GM23338 (cell line): ENCODE measurements at regions not wholly inside any gene's neighbourhood (a gene's known extent, or its start where the extent isn't known, plus 50 kb on each side); places are given as distances from the start of the nearest gene placed in this dataset.

Source experiments
- ATAC-seq: fragments of 200-7000 bp; cut with Tn5 transposase; 3 replicates; pipeline ENCODE4 v1.9.1; 2020
- DNase-seq: peaks from one replicate; pipeline ENCODE4 v3.0.0-alpha.2; 2015; ENCODE audit warnings: low spot score
- H2AFZ ChIP-seq: fragments of 200-600 bp; sonication (generic); 2 replicates; pipeline ENCODE4 v1.8.0; 2016; ENCODE audit warnings: antibody characterized with exemption, mild to moderate bottlenecking, moderate library complexity
- H3F3A ChIP-seq: fragments of 200-600 bp; sonication (generic); replicated peaks from 2 replicates; pipeline ENCODE4 v1.8.0; 2017; ENCODE audit warnings: antibody characterized with exemption, mixed run types, low read depth
- H3K27ac ChIP-seq: fragments of 200-600 bp; sonication (generic); 2 replicates; pipeline ENCODE4 v1.6.1; 2016; ENCODE audit warnings: low read depth
- H3K27me3 ChIP-seq: fragments of 200-600 bp; sonication (generic); 2 replicates; pipeline ENCODE4 v1.8.0; 2016; ENCODE audit warnings: mild to moderate bottlenecking, mixed run types, moderate library complexity; ENCODE audit not compliant: insufficient read depth
- H3K36me3 ChIP-seq: fragments of 200-600 bp; sonication (generic); 2 replicates; pipeline ENCODE4 v1.8.0; 2016; ENCODE audit warnings: mild to moderate bottlenecking; ENCODE audit not compliant: insufficient read depth
- H3K4me1 ChIP-seq: fragments of 200-600 bp; sonication (generic); 2 replicates; pipeline ENCODE4 v1.8.0; 2016; ENCODE audit warnings: mild to moderate bottlenecking, moderate library complexity; ENCODE audit not compliant: insufficient read depth
- H3K4me2 ChIP-seq: fragments of 200-600 bp; sonication (generic); 2 replicates; pipeline ENCODE4 v1.7.1; 2017; ENCODE audit warnings: mixed run types
- H3K4me3 ChIP-seq: fragments of 200-600 bp; sonication (generic); 2 replicates; pipeline ENCODE4 v1.6.1; 2016; ENCODE audit warnings: mixed run types
- H3K79me2 ChIP-seq: fragments of 200-600 bp; sonication (generic); replicated peaks from 2 replicates; pipeline ENCODE4 v1.8.0; 2017; ENCODE audit warnings: mild to moderate bottlenecking; ENCODE audit not compliant: insufficient read depth
- H3K9me2 ChIP-seq: fragments of 200-600 bp; sonication (generic); 2 replicates; pipeline ENCODE4 v1.8.0; 2017; ENCODE audit not compliant: insufficient read depth
- H4K20me1 ChIP-seq: fragments of 200-600 bp; sonication (generic); replicated peaks from 2 replicates; pipeline ENCODE4 v1.8.0; 2017; ENCODE audit warnings: mild to moderate bottlenecking; ENCODE audit not compliant: insufficient read depth
- H3K27ac Mint-ChIP-seq: 2 replicates; pipeline ENCODE4 v1.8.0; 2020; ENCODE audit warnings: inconsistent platforms, mild to moderate bottlenecking, moderate library complexity, mixed read lengths
- H3K27me3 Mint-ChIP-seq: 3 replicates; pipeline ENCODE4 v1.8.0; 2022; ENCODE audit warnings: low read depth, mild to moderate bottlenecking, moderate library complexity, mixed read lengths, inconsistent platforms; ENCODE audit not compliant: insufficient read depth, poor library complexity
- H3K36me3 Mint-ChIP-seq: 3 replicates; pipeline ENCODE4 v1.8.0; 2021; ENCODE audit warnings: low read depth, mild to moderate bottlenecking, inconsistent platforms, moderate library complexity, mixed read lengths
- H3K4me1 Mint-ChIP-seq: 3 replicates; pipeline ENCODE4 v1.8.0; 2020; ENCODE audit warnings: mild to moderate bottlenecking, inconsistent platforms, mixed read lengths
- H3K4me3 Mint-ChIP-seq: 3 replicates; pipeline ENCODE4 v1.8.0; 2021; ENCODE audit warnings: moderate library complexity, mild to moderate bottlenecking, inconsistent platforms, mixed read lengths
- H3K9me3 Mint-ChIP-seq: 3 replicates; pipeline ENCODE4 v1.8.0; 2020; ENCODE audit warnings: moderate library complexity, mild to moderate bottlenecking, inconsistent platforms, mixed read lengths
- EZH2 ChIP-seq: fragments of 200-600 bp; sonication (generic); IDR thresholded peaks from one replicate; pipeline ENCODE4 v1.8.0; 2017; ENCODE audit warnings: antibody characterized with exemption, mild to moderate bottlenecking, low read depth; ENCODE audit not compliant: unreplicated experiment
- EZH2phosphoT487 ChIP-seq: fragments of 200-600 bp; sonication (generic); IDR thresholded peaks from one replicate; pipeline ENCODE4 v1.8.1; 2018; ENCODE audit warnings: antibody characterized with exemption; ENCODE audit not compliant: unreplicated experiment
- JUNB ChIP-seq: IDR thresholded peaks from one replicate; pipeline ENCODE4 v1.6.1; 2016; ENCODE audit warnings: antibody characterized with exemption; ENCODE audit not compliant: unreplicated experiment
- NANOG ChIP-seq: IDR thresholded peaks from 2 replicates; pipeline ENCODE4 v1.6.1; 2016; ENCODE audit warnings: antibody characterized with exemption, borderline replicate concordance
- POLR2AphosphoS5 ChIP-seq: IDR thresholded peaks from 2 replicates; pipeline ENCODE4 v1.6.1; 2016; ENCODE audit warnings: antibody characterized with exemption, low read depth
- STAT1 ChIP-seq: IDR thresholded peaks from one replicate; pipeline ENCODE4 v1.6.1; 2016; ENCODE audit warnings: antibody characterized with exemption; ENCODE audit not compliant: unreplicated experiment
- ZNF114 ChIP-seq: fragments of 250-450 bp; sonication (Bioruptor Pico); IDR thresholded peaks from 2 replicates; pipeline ENCODE4 v1.5.0; 2020; ENCODE audit warnings: mild to moderate bottlenecking, moderate library complexity
- ZNF331 ChIP-seq: fragments of 250-450 bp; sonication (Bioruptor Pico); IDR thresholded peaks from 2 replicates; pipeline ENCODE4 v1.5.0; 2020; ENCODE audit warnings: low read depth, mild to moderate bottlenecking, moderate library complexity
- TF ChIP-seq, protein P1 (sequence below): IDR thresholded peaks from one replicate; pipeline ENCODE4 v1.6.1; 2018; ENCODE audit warnings: antibody characterized with exemption; ENCODE audit not compliant: unreplicated experiment
- TF ChIP-seq, protein P2 (sequence below), 2 experiments: fragments of 200-600 bp in 1 of 2; sonication (generic) in 1 of 2; conservative IDR thresholded peaks; 2 replicates each; pipeline versions ENCODE4 v1.5.1 to v1.6.1; 2016 to 2017; ENCODE audit warnings: antibody characterized with exemption in 2 of 2, low read depth in 2 of 2, mild to moderate bottlenecking in 2 of 2, moderate library complexity in 1 of 2
- TF ChIP-seq, protein P3 (sequence below): fragments of 250-450 bp; sonication (Bioruptor Pico); IDR thresholded peaks from 2 replicates; pipeline ENCODE4 v1.5.0; 2020; ENCODE audit warnings: mild to moderate bottlenecking, moderate library complexity
- TF ChIP-seq, protein P4 (sequence below): IDR thresholded peaks from 2 replicates; pipeline ENCODE4 v1.6.1; 2016; ENCODE audit warnings: antibody characterized with exemption

- Histone ChIP-seq H3K4me2 (no peak overlapping the region), H3K36me3 (no peaks in the 10 kb centered on the region), H3K27me3 (no peaks in the 10 kb centered on the region), H3K4me1 (no peaks in the 10 kb centered on the region), H4K20me1 (no peaks in the 10 kb centered on the region), H2AFZ (no peak overlapping the region), H3F3A (no peaks in the 10 kb centered on the region), H3K9me2 (no peaks in the 10 kb centered on the region), H3K27ac (no peak overlapping the region; the same call in 1 of the 2 replicates), H3K4me3 (no peak overlapping the region), H3K79me2 (no peaks in the 10 kb centered on the region)
- no peak for ATAC-seq
- no peak overlapping the region for H3K4me3 Mint-ChIP-seq
- H3K9me3 Mint-ChIP-seq: peaks cover 10% of the 10 kb centered on the region; the same call in 2 of the 3 replicates
- no peak overlapping the region for H3K27ac Mint-ChIP-seq
- no peak for DNase-seq
- TF ChIP-seq EZH2phosphoT487 (no peak), EZH2 (no peak), ZNF114 (CRISPR knock-in tag) (no peak), JUNB (no peak), NANOG (no peak), POLR2AphosphoS5 (no peak), STAT1 (no peak), ZNF331 (no peak)
- TF ChIP-seq, protein P1, sequence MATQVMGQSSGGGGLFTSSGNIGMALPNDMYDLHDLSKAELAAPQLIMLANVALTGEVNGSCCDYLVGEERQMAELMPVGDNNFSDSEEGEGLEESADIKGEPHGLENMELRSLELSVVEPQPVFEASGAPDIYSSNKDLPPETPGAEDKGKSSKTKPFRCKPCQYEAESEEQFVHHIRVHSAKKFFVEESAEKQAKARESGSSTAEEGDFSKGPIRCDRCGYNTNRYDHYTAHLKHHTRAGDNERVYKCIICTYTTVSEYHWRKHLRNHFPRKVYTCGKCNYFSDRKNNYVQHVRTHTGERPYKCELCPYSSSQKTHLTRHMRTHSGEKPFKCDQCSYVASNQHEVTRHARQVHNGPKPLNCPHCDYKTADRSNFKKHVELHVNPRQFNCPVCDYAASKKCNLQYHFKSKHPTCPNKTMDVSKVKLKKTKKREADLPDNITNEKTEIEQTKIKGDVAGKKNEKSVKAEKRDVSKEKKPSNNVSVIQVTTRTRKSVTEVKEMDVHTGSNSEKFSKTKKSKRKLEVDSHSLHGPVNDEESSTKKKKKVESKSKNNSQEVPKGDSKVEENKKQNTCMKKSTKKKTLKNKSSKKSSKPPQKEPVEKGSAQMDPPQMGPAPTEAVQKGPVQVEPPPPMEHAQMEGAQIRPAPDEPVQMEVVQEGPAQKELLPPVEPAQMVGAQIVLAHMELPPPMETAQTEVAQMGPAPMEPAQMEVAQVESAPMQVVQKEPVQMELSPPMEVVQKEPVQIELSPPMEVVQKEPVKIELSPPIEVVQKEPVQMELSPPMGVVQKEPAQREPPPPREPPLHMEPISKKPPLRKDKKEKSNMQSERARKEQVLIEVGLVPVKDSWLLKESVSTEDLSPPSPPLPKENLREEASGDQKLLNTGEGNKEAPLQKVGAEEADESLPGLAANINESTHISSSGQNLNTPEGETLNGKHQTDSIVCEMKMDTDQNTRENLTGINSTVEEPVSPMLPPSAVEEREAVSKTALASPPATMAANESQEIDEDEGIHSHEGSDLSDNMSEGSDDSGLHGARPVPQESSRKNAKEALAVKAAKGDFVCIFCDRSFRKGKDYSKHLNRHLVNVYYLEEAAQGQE: no peak
- TF ChIP-seq, protein P2, sequence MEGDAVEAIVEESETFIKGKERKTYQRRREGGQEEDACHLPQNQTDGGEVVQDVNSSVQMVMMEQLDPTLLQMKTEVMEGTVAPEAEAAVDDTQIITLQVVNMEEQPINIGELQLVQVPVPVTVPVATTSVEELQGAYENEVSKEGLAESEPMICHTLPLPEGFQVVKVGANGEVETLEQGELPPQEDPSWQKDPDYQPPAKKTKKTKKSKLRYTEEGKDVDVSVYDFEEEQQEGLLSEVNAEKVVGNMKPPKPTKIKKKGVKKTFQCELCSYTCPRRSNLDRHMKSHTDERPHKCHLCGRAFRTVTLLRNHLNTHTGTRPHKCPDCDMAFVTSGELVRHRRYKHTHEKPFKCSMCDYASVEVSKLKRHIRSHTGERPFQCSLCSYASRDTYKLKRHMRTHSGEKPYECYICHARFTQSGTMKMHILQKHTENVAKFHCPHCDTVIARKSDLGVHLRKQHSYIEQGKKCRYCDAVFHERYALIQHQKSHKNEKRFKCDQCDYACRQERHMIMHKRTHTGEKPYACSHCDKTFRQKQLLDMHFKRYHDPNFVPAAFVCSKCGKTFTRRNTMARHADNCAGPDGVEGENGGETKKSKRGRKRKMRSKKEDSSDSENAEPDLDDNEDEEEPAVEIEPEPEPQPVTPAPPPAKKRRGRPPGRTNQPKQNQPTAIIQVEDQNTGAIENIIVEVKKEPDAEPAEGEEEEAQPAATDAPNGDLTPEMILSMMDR (conservative IDR thresholded peaks at IDR 0.05; ENCODE audit: low read depth in 2 of 2): no peak
- TF ChIP-seq, protein P3, sequence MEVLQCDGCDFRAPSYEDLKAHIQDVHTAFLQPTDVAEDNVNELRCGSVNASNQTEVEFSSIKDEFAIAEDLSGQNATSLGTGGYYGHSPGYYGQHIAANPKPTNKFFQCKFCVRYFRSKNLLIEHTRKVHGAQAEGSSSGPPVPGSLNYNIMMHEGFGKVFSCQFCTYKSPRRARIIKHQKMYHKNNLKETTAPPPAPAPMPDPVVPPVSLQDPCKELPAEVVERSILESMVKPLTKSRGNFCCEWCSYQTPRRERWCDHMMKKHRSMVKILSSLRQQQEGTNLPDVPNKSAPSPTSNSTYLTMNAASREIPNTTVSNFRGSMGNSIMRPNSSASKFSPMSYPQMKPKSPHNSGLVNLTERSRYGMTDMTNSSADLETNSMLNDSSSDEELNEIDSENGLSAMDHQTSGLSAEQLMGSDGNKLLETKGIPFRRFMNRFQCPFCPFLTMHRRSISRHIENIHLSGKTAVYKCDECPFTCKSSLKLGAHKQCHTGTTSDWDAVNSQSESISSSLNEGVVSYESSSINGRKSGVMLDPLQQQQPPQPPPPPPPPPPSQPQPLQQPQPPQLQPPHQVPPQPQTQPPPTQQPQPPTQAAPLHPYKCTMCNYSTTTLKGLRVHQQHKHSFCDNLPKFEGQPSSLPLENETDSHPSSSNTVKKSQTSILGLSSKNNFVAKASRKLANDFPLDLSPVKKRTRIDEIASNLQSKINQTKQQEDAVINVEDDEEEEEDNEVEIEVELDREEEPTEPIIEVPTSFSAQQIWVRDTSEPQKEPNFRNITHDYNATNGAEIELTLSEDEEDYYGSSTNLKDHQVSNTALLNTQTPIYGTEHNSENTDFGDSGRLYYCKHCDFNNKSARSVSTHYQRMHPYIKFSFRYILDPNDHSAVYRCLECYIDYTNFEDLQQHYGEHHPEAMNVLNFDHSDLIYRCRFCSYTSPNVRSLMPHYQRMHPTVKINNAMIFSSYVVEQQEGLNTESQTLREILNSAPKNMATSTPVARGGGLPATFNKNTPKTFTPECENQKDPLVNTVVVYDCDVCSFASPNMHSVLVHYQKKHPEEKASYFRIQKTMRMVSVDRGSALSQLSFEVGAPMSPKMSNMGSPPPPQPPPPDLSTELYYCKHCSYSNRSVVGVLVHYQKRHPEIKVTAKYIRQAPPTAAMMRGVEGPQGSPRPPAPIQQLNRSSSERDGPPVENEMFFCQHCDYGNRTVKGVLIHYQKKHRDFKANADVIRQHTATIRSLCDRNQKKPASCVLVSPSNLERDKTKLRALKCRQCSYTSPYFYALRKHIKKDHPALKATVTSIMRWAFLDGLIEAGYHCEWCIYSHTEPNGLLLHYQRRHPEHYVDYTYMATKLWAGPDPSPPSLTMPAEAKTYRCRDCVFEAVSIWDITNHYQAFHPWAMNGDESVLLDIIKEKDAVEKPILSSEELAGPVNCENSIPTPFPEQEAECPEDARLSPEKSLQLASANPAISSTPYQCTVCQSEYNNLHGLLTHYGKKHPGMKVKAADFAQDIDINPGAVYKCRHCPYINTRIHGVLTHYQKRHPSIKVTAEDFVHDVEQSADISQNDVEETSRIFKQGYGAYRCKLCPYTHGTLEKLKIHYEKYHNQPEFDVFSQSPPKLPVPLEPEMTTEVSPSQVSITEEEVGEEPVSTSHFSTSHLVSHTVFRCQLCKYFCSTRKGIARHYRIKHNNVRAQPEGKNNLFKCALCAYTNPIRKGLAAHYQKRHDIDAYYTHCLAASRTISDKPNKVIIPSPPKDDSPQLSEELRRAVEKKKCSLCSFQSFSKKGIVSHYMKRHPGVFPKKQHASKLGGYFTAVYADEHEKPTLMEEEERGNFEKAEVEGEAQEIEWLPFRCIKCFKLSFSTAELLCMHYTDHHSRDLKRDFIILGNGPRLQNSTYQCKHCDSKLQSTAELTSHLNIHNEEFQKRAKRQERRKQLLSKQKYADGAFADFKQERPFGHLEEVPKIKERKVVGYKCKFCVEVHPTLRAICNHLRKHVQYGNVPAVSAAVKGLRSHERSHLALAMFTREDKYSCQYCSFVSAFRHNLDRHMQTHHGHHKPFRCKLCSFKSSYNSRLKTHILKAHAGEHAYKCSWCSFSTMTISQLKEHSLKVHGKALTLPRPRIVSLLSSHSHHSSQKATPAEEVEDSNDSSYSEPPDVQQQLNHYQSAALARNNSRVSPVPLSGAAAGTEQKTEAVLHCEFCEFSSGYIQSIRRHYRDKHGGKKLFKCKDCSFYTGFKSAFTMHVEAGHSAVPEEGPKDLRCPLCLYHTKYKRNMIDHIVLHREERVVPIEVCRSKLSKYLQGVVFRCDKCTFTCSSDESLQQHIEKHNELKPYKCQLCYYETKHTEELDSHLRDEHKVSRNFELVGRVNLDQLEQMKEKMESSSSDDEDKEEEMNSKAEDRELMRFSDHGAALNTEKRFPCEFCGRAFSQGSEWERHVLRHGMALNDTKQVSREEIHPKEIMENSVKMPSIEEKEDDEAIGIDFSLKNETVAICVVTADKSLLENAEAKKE (CRISPR knock-in tag): no peak
- TF ChIP-seq, protein P4, sequence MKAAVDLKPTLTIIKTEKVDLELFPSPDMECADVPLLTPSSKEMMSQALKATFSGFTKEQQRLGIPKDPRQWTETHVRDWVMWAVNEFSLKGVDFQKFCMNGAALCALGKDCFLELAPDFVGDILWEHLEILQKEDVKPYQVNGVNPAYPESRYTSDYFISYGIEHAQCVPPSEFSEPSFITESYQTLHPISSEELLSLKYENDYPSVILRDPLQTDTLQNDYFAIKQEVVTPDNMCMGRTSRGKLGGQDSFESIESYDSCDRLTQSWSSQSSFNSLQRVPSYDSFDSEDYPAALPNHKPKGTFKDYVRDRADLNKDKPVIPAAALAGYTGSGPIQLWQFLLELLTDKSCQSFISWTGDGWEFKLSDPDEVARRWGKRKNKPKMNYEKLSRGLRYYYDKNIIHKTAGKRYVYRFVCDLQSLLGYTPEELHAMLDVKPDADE: no peak
- peaks cover 2% of the 10 kb centered on the region for H3K27me3 Mint-ChIP-seq
- H3K4me1 Mint-ChIP-seq: peaks cover 5% of the 10 kb centered on the region
- no peaks in the 10 kb centered on the region; the same call in 2 of the 3 replicates for H3K36me3 Mint-ChIP-seq
Observed at GRCh38 chr2:39571111-39571731, 94.5 kb upstream of the TMEM178A start.
